GM12892 (cell line): ENCODE measurements at regions not wholly inside any gene's neighbourhood (a gene's known extent, or its start where the extent isn't known, plus 50 kb on each side); places are given as distances from the start of the nearest gene placed in this dataset.
"Not testable (repeated sequence)": the region's sequence is repeated elsewhere in the genome, so short reads cannot be mapped to it uniquely, and the experiment has no call there.

Experiments
- DNase-seq: peaks from one replicate; pipeline ENCODE4 v3.0.0; 2011; ENCODE audit not compliant: insufficient read length
- FAIRE-seq: peaks from 2 replicates; lab custom pipeline; 2011; peaks lifted over from hg19 to GRCh38; lab: Jason Lieb, UNC
- POLR2A ChIP-seq: IDR thresholded peaks from 2 replicates; pipeline ENCODE4 v1.6.1; 2011; ENCODE audit warnings: low read depth, low read length, control low read depth
- POLR2AphosphoS5 ChIP-seq: IDR thresholded peaks from 2 replicates; pipeline ENCODE4 v1.6.1; 2011; ENCODE audit warnings: low read depth, low read length, control low read depth
- TAF1 ChIP-seq: IDR thresholded peaks from 2 replicates; pipeline ENCODE4 v1.6.1; 2011; ENCODE audit warnings: low read depth, mild to moderate bottlenecking, control low read depth, low read length, borderline replicate concordance

- peak; percentile 62 for FAIRE-seq
- TF ChIP-seq TAF1 (no peak), POLR2AphosphoS5 (no peak), POLR2A (no peak)
Observed at GRCh38 chr11:123362186-123362585, 67.9 kb upstream of the GRAMD1B start.

DNA sequence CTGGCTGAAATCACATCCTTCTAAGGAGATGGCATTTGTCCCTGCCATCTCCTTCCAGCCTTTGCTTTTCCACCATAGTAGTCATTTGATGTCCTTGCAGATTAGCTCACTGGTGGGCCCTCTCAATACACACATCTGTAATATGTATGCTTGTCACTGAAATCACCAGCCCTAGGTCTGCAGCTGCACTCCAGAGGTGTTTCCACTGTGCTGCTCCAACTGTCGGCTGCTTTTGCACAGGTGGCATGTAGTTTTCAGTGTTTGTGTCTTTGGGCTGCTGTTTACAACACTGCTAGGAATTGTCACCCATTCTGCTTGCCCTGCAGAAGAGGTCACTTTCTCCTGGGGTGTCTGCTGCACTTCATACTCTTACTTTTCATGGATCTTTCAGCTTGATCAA lies 69.0 kb upstream of the GRAMD1B start:
- no peak for DNase-seq
- FAIRE-seq = peak; percentile 74
- TF ChIP-seq POLR2A = no peak
- TF ChIP-seq TAF1 = no peak
- no peak for TF ChIP-seq POLR2AphosphoS5

More at GRCh38 chr11:123362186-123362585, 67.9 kb upstream of the GRAMD1B start:
- no peak for DNase-seq

GRCh38 chr11:123360267-123360936 lies 69.7 kb upstream of the GRAMD1B start:
- no peak for FAIRE-seq
- TF ChIP-seq POLR2AphosphoS5 (no peak), POLR2A (no peak), TAF1 (no peak)
- no peak for DNase-seq

DNA sequence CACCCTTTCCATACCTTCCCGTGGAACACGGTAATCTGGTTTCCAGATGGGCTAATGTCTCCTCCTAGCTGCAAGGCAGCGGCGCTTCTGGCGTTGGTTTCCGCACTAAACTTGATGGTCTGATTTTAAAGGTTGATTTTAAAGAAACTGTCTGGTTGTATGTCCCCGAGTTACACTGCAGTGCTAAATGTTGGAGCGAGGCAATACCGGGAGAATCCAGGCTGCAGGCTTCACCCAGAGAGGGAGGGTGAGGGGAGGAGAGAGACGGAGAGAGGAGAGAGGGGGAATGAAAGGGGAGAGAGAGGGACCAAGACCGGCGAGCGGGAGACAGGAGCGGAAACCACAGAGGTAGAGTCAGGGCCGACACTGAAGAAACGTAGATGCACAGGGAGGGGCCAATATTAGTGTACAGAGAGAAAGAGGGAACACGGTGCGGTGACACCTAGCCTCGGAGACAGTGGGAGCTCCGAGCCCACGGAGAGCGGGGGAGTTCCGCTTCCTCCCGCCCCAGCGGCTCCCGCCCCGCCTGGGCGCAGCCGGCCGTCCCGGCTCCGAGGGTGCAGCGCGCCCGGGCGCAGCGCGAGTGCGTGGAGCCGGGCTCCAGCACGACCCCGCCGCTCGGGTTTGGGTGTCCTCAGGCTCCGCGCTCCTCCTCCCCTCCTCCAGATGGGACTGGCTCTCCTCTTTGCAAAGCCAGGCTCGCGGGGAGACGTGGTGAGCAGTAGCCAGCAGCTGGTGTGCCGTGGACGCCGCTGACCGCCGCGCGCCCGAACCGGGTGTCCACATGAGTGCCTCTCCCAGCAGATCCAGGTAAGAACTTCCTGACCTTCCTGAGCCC lies 71.9 kb upstream of the GRAMD1B start:
- TF ChIP-seq POLR2AphosphoS5 (peak; percentile 41; the same call in 1 of the 2 replicates), TAF1 (no peak), POLR2A (peak; percentile 82)
- DNase-seq = peak; percentile 50
- FAIRE-seq = peak; percentile 97

DNA sequence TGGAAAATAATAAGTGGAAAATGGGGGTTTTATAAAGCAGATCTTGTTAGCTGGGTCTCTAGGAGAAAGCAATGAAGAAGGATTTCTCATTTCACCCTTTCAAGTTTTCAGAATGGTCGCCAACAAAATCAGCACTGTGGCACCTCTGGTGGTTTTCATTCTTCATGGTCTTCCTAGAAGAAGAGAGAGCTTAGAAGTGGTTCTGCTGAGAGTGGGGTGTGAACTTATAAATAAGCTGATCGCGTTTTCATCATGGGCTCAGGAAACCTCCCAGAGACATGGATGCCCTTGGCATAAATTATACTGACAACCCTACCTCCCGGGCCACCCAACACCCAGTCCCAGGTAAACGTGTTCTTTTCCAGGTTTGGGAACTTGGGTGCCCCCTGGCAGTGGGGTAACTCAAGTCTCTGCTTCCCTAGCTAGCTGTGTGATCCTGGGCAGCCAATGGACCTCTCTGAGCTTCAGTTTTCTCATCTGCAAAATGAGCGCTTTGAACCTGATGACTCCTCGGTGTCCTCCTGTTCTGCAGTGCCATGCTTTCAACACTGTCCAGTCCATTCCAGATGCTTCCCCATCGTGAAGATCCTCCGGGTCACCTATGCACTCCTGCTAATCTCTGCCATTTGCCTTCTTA lies 72.6 kb upstream of the GRAMD1B start:
- DNase-seq = no peak
- no peak for FAIRE-seq
- TF ChIP-seq POLR2A (no peak), POLR2AphosphoS5 (no peak), TAF1 (no peak)

GRCh38 chr11:123356539-123356938 lies 73.5 kb upstream of the GRAMD1B start:
- no peak for DNase-seq
- no peak for FAIRE-seq
- TF ChIP-seq TAF1 (no peak), POLR2AphosphoS5 (no peak), POLR2A (no peak)

DNA sequence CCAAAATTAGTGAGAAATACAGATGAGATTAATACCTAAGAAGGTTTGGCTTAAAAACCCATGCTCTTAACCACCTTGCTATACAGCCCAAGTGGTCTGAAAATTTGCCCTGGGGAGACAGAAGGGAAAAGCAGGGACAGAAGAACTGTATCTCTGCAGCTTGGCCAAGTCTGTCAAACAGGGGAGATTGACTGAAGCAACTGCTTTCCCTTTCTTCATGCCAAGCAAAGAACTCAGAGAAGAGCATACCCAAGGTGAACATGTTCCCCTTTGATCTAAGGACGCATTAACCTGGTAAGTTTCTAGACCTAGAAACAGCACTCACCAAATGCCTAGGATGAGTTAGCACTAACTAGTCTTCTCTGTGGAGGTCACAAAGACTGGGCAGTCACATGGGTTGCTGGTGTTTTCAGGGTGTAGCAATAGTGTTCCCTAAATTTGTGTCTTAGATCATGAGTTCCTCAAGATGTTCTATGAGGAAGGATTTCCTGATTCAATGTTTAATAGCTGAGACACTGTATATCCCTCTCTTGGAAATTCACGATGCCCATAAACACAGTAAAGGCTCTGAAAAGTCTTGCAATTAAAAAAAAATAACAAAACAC lies 75.6 kb upstream of the GRAMD1B start:
- TF ChIP-seq POLR2AphosphoS5 (no peak), TAF1 (no peak), POLR2A (no peak)
- DNase-seq (no peak), FAIRE-seq (peak; percentile 40)

DNA sequence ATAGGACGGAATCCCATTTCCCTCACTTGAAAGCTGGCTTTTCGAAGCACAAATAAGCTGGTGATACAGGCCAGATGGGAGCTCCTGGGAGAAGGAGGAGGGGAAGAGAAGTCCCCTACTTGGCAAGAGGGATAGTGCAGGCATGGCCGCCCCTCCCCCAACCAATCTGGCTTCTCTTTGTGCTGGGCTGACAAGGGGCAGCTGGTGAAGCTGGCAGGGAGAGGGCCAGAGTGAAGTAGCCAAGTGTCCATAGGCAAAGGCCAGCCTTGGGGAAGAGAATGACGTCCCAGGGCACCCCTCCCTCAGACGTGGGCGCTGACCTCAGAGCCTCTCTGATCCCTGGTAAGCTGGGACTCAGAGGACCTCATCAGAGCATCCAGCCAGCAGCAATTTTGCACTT lies 78.7 kb upstream of the GRAMD1B start:
- FAIRE-seq (no peak), DNase-seq (no peak)
- TF ChIP-seq TAF1 = no peak

DNA sequence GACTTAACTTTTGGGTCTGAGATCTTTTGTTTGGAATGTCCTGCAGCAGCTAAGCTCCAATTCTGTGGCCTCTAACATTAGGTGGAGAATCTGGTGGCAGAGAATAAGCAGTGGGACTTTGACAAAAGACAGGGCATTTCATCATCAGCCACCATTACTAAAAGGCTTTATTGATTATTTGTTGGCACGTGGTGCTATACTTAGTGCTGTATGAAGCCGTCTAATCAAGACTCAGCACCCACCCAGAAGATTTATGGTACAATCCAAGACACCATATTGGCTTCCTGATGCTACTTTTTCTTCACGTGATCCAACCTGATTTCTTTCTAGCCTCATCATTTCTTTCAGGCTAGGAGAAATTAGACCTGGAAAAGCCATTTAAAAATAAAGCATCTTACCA lies 80.7 kb upstream of the GRAMD1B start:
- no peak for DNase-seq
- no peak for TF ChIP-seq TAF1
- TF ChIP-seq POLR2A = no peak
- TF ChIP-seq POLR2AphosphoS5 = no peak
- no peak for FAIRE-seq

DNA sequence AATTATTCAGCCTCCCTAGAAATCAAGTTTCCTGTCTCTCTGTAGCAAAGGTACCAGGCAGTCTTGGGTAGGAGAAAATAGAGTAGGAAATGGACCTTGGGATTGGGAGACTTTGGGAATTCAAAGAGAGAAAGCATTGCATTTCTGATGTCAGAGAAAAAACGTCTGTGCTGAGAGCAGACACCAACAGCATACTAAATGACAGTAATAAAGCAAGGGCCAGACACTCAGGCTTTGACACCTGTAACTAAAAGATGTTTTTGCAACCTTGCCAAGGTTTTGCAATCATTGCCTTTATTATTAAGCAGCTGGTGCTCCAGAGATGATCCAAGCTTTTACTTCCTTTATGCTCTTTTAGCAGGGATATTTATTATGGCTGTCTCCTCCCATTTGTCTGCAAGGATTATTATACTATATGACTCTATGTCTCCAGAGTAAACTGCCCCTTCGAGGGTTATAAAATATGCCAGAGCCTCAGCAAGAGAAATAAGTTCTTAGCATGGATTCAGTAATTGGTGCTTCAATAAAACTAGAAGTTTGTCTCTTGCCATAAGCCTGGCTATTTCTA lies 85.2 kb upstream of the GRAMD1B start:
- FAIRE-seq (peak; percentile 24), DNase-seq (no peak)

GRCh38 chr11:123344188-123344587 lies 85.9 kb upstream of the GRAMD1B start:
- not testable (repeated sequence) for FAIRE-seq, DNase-seq

More for the DNA sequence above, 85.2 kb upstream of the GRAMD1B start:
- no peak for TF ChIP-seq POLR2A
- no peak for TF ChIP-seq TAF1
- no peak for TF ChIP-seq POLR2AphosphoS5
